ENCODE measurements at regions not wholly inside any gene's neighbourhood (a gene's known extent, or its start where the extent isn't known, plus 50 kb on each side); places are given as distances from the start of the nearest gene placed in this dataset.

DNA sequence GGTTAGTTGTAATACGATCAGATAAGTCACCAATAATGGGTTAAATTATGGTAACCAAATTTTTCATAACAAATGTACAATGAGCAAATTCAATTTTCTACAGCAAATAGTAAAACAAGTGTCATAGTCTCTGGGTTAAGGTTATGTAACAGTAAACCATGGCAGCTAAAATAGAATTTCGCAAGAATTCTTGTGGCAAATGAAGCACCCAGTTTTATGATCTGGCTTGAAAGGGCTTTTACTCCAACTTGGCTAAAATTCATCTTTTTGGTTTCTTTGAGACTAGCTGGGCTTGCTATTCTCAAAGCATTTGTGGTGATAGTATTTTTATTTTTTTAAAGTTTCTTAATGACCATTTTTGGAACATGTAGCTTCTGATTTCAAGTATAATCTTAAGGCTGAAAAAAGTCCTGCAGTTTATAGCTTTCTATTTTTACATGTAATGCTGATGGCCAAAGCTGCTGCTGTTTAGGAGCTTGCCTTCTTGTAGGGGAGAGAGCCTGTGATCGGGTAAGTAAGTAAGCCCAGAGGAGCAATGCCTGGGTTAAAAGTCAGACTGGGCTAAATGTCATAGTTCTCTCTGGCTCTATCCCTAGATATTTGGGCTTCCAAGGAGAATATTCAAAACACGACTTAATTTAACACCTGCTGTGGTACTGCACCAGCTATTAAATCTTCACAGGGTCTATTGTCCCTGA is 55.5 kb upstream of the SYPL1 start:
- H4K91ac ChIP-seq (replicated peaks; ENCODE audit: insufficient read length, low read length): no peak overlapping the region
- WGBS, 2 experiments (ENCODE audit: extremely low coverage in 1 of 2, insufficient coverage in 1 of 2, insufficient read length in 1 of 2, insufficient replicate concordance in 2 of 2, low coverage in 1 of 2, low lambda C conversion rate in 2 of 2, missing lambda C conversion rate in 1 of 2): 90% methylated on average over 4 of the region's 4 CpGs; no CpG with 5 or more reads in 1 of the 2 experiments
- H3K27me3 ChIP-seq (replicated peaks in 1 of 4; ENCODE audit: control insufficient read depth in 3 of 4, extremely low read depth in 1 of 4, insufficient read depth in 3 of 4, low read length in 3 of 4): no peaks in the 10 kb centered on the region
- H3K56ac ChIP-seq (replicated peaks; ENCODE audit: insufficient read length, low read depth, low read length): no peak overlapping the region
- no peak overlapping the region for H2BK120ac ChIP-seq (replicated peaks; ENCODE audit: low read depth, low read length)
- H3K4ac ChIP-seq (replicated peaks; ENCODE audit: insufficient read length, low read depth, low read length): no peak overlapping the region
- H2BK15ac ChIP-seq (ENCODE audit: low read length): no peak overlapping the region
- H3K4me2 ChIP-seq (ENCODE audit: insufficient read depth in 1 of 2, low read depth in 2 of 2, low read length in 2 of 2): no peak overlapping the region
- FAIRE-seq (no peak), DNase-seq (ENCODE audit: low read depth in 1 of 2, low spot score in 2 of 2) (no peak)
- no peak overlapping the region for H4K5ac ChIP-seq (ENCODE audit: insufficient read length, low read depth, low read length)
- no peak overlapping the region for H3K4me3 ChIP-seq (ENCODE audit: extremely low read depth in 1 of 4, insufficient read depth in 2 of 4, low read depth in 3 of 4, low read length in 4 of 4)
- no peaks in the 10 kb centered on the region for H3K79me1 ChIP-seq (ENCODE audit: low read depth, low read length)
- no peak overlapping the region for H2BK5ac ChIP-seq (ENCODE audit: low read depth, low read length)
- peaks cover 0 to 7% of the 10 kb centered on the region in 2 experiments; a peak in 3 of 4 replicates for H3K9me3 ChIP-seq (ENCODE audit: insufficient read depth in 2 of 2, low read depth in 1 of 2, low read length in 1 of 2)
- H3K9ac ChIP-seq (replicated peaks in 1 of 4; ENCODE audit: extremely low read depth in 1 of 4, low read depth in 3 of 4, low read length in 3 of 4): no peak overlapping the region
- no peaks in the 10 kb centered on the region for H4K20me1 ChIP-seq (replicated peaks in 1 of 2; ENCODE audit: control insufficient read depth in 1 of 2, insufficient read depth in 2 of 2, low read length in 2 of 2)
- CTCF ChIA-PET (ENCODE audit: partially characterized antibody): interaction anchor here (0.6 to 10.9 kb wide), 26 partner anchors 9 to 439 kb away, joined by 3 to 108 read pairs (median 4); no protein-coding TSS in a partner anchor
- no peak overlapping the region for H2BK12ac ChIP-seq (ENCODE audit: low read depth, low read length)
- H3K27ac ChIP-seq (ENCODE audit: low read depth, low read length): no peak overlapping the region
- H2AK5ac ChIP-seq (ENCODE audit: low read depth, low read length): no peak overlapping the region
- no peaks in the 10 kb centered on the region for H3K79me2 ChIP-seq (ENCODE audit: control insufficient read depth in 1 of 2, insufficient read depth in 2 of 2, low read length in 2 of 2)
- no peaks in the 10 kb centered on the region for H3K4me1 ChIP-seq (replicated peaks in 1 of 4; ENCODE audit: control insufficient read depth in 3 of 4, insufficient read depth in 4 of 4, low read length in 3 of 4)
- no peaks in the 10 kb centered on the region for H3K23me2 ChIP-seq (ENCODE audit: low read depth, low read length)
- no peak overlapping the region for H2BK20ac ChIP-seq (ENCODE audit: low read length)
- H4K8ac ChIP-seq (ENCODE audit: extremely low read depth, insufficient read depth, low read length): no peak overlapping the region
- POLR2A ChIA-PET (ENCODE audit: partially characterized antibody): interaction anchor here (1.4 kb wide), 1 partner anchor 9 kb away, joined by 4 read pairs; no protein-coding TSS in a partner anchor
- H3K14ac ChIP-seq (ENCODE audit: insufficient read length): no peak overlapping the region
- H2AFZ ChIP-seq (ENCODE audit: low read length): no peak overlapping the region
- no peak overlapping the region for H3K23ac ChIP-seq (ENCODE audit: insufficient read length)
- TF ChIP-seq EGR1 (IDR thresholded peaks at IDR 0.05; ENCODE audit: borderline replicate concordance, low read depth, low read length): no peak
- TF ChIP-seq BRCA1 (IDR thresholded peaks at IDR 0.05; ENCODE audit: low read depth, low read length): no peak
- no peak for TF ChIP-seq CEBPB (IDR thresholded peaks at IDR 0.05; ENCODE audit: low read depth, low read length)
- no peak for TF ChIP-seq SP1 (IDR thresholded peaks at IDR 0.05; ENCODE audit: low read depth, low read length)
- no peak for TF ChIP-seq FOSL1 (IDR thresholded peaks at IDR 0.05; ENCODE audit: insufficient read depth, low read depth, low read length)
- TF ChIP-seq NANOG (IDR thresholded peaks at IDR 0.05; ENCODE audit: insufficient read depth, low read depth, low read length, poor library complexity, severe bottlenecking): no peak
- TF ChIP-seq GTF2F1 (IDR thresholded peaks at IDR 0.05; ENCODE audit: borderline replicate concordance, low read depth, low read length): no peak
- no peak for TF ChIP-seq HDAC6 (IDR thresholded peaks at IDR 0.05; ENCODE audit: low read depth, low read length)
- TF ChIP-seq, protein P1, sequence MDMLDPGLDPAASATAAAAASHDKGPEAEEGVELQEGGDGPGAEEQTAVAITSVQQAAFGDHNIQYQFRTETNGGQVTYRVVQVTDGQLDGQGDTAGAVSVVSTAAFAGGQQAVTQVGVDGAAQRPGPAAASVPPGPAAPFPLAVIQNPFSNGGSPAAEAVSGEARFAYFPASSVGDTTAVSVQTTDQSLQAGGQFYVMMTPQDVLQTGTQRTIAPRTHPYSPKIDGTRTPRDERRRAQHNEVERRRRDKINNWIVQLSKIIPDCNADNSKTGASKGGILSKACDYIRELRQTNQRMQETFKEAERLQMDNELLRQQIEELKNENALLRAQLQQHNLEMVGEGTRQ (IDR thresholded peaks at IDR 0.05; ENCODE audit: low read length): no peak
- TF ChIP-seq MAFK (IDR thresholded peaks at IDR 0.05; ENCODE audit: low read depth, low read length): no peak
- no peak for TF ChIP-seq RXRA (IDR thresholded peaks at IDR 0.05; ENCODE audit: insufficient read depth, low read depth, low read length)
- H3K18ac ChIP-seq (ENCODE audit: extremely low read depth, low read length): no peak overlapping the region
- H3K36me3 ChIP-seq (ENCODE audit: control insufficient read depth in 2 of 4, insufficient read depth in 4 of 4, low read length in 3 of 4): no peaks in the 10 kb centered on the region; a peak in 1 of 8 replicates

Data from H1 (cell line).